ENCODE measurements at regions not wholly inside any gene's neighbourhood (a gene's known extent, or its start where the extent isn't known, plus 50 kb on each side); places are given as distances from the start of the nearest gene placed in this dataset.

GRCh38 chr10:71133710-71134686, 78.4 kb upstream of the UNC5B start:
- Histone ChIP-seq H2AFZ (ENCODE audit: low read length) (no peak overlapping the region), H3K27me3 (ENCODE audit: low read length) (no peaks in the 10 kb centered on the region), H3K36me3 (ENCODE audit: insufficient read depth, low read length) (no peaks in the 10 kb centered on the region), H4K20me1 (ENCODE audit: insufficient read depth, low read depth, low read length) (no peaks in the 10 kb centered on the region), H3K4me3 (ENCODE audit: low read length) (no peak overlapping the region), H3K79me2 (ENCODE audit: low read length) (no peaks in the 10 kb centered on the region), H3K9me2 (replicated peaks; ENCODE audit: insufficient read depth, low read length) (no peaks in the 10 kb centered on the region), H3K9ac (ENCODE audit: low read length) (no peak overlapping the region), H3K27ac (ENCODE audit: low read length) (no peak overlapping the region), H3K4me2 (ENCODE audit: low read depth, low read length, poor library complexity, severe bottlenecking) (no peak overlapping the region), H3K4me1 (ENCODE audit: low read length) (no peaks in the 10 kb centered on the region), H3K9me3 (ENCODE audit: low read length) (no peaks in the 10 kb centered on the region)
- no peak for DNase-seq

- Histone ChIP-seq H2AFZ (ENCODE audit: low read length) (no peak overlapping the region), H3K9ac (ENCODE audit: low read length) (no peak overlapping the region), H3K9me2 (replicated peaks; ENCODE audit: insufficient read depth, low read length) (no peaks in the 10 kb centered on the region), H3K36me3 (ENCODE audit: insufficient read depth, low read length) (no peaks in the 10 kb centered on the region), H4K20me1 (ENCODE audit: insufficient read depth, low read depth, low read length) (no peaks in the 10 kb centered on the region), H3K9me3 (ENCODE audit: low read length) (no peaks in the 10 kb centered on the region), H3K4me3 (ENCODE audit: low read length) (no peak overlapping the region), H3K27me3 (ENCODE audit: low read length) (no peaks in the 10 kb centered on the region), H3K4me1 (ENCODE audit: low read length) (no peaks in the 10 kb centered on the region), H3K4me2 (ENCODE audit: low read depth, low read length, poor library complexity, severe bottlenecking) (no peak overlapping the region), H3K79me2 (ENCODE audit: low read length) (no peaks in the 10 kb centered on the region), H3K27ac (ENCODE audit: low read length) (no peak overlapping the region)
- no peak for DNase-seq
Observed at GRCh38 chr10:71134732-71135211, 77.6 kb upstream of the UNC5B start.

- Histone ChIP-seq H3K9me3 (ENCODE audit: low read length) (no peaks in the 10 kb centered on the region), H3K79me2 (ENCODE audit: low read length) (no peaks in the 10 kb centered on the region), H3K9me2 (replicated peaks; ENCODE audit: insufficient read depth, low read length) (no peaks in the 10 kb centered on the region), H3K4me2 (ENCODE audit: low read depth, low read length, poor library complexity, severe bottlenecking) (no peak overlapping the region), H2AFZ (ENCODE audit: low read length) (no peak overlapping the region), H3K4me1 (ENCODE audit: low read length) (no peaks in the 10 kb centered on the region), H3K4me3 (ENCODE audit: low read length) (no peak overlapping the region), H3K27me3 (ENCODE audit: low read length) (no peaks in the 10 kb centered on the region), H3K27ac (ENCODE audit: low read length) (no peak overlapping the region), H3K9ac (ENCODE audit: low read length) (no peak overlapping the region), H3K36me3 (ENCODE audit: insufficient read depth, low read length) (no peaks in the 10 kb centered on the region), H4K20me1 (ENCODE audit: insufficient read depth, low read depth, low read length) (no peaks in the 10 kb centered on the region)
- DNase-seq = no peak
Observed at GRCh38 chr10:71135236-71135635, 77.1 kb upstream of the UNC5B start.

- Histone ChIP-seq H3K9me3 (ENCODE audit: low read length) (no peaks in the 10 kb centered on the region), H2AFZ (ENCODE audit: low read length) (no peak overlapping the region), H3K36me3 (ENCODE audit: insufficient read depth, low read length) (no peaks in the 10 kb centered on the region), H4K20me1 (ENCODE audit: insufficient read depth, low read depth, low read length) (no peaks in the 10 kb centered on the region), H3K27me3 (ENCODE audit: low read length) (no peaks in the 10 kb centered on the region), H3K9ac (ENCODE audit: low read length) (no peak overlapping the region), H3K4me2 (ENCODE audit: low read depth, low read length, poor library complexity, severe bottlenecking) (no peak overlapping the region), H3K9me2 (replicated peaks; ENCODE audit: insufficient read depth, low read length) (no peaks in the 10 kb centered on the region), H3K27ac (ENCODE audit: low read length) (no peak overlapping the region), H3K4me3 (ENCODE audit: low read length) (no peak overlapping the region), H3K79me2 (ENCODE audit: low read length) (no peaks in the 10 kb centered on the region), H3K4me1 (ENCODE audit: low read length) (no peaks in the 10 kb centered on the region)
- DNase-seq = no peak
Observed at GRCh38 chr10:71136036-71136721, 76.2 kb upstream of the UNC5B start.

- H3K27me3 ChIP-seq (ENCODE audit: low read length) = no peaks in the 10 kb centered on the region
- H3K4me2 ChIP-seq (ENCODE audit: low read depth, low read length, poor library complexity, severe bottlenecking) = no peak overlapping the region
- no peak overlapping the region for H3K9ac ChIP-seq (ENCODE audit: low read length)
- no peaks in the 10 kb centered on the region for H4K20me1 ChIP-seq (ENCODE audit: insufficient read depth, low read depth, low read length)
- no peaks in the 10 kb centered on the region for H3K4me1 ChIP-seq (ENCODE audit: low read length)
- H3K36me3 ChIP-seq (ENCODE audit: insufficient read depth, low read length) = no peaks in the 10 kb centered on the region
- no peak overlapping the region for H3K4me3 ChIP-seq (ENCODE audit: low read length)
- DNase-seq = no peak
- no peaks in the 10 kb centered on the region for H3K9me3 ChIP-seq (ENCODE audit: low read length)
- no peak overlapping the region for H3K27ac ChIP-seq (ENCODE audit: low read length)
- H3K9me2 ChIP-seq (replicated peaks; ENCODE audit: insufficient read depth, low read length) = no peaks in the 10 kb centered on the region
- no peaks in the 10 kb centered on the region for H3K79me2 ChIP-seq (ENCODE audit: low read length)
- H2AFZ ChIP-seq (ENCODE audit: low read length) = no peak overlapping the region
Observed at GRCh38 chr10:71137701-71138100, 74.7 kb upstream of the UNC5B start.

- Histone ChIP-seq H3K9ac (ENCODE audit: low read length) (no peak overlapping the region), H3K4me2 (ENCODE audit: low read depth, low read length, poor library complexity, severe bottlenecking) (no peak overlapping the region), H3K9me3 (ENCODE audit: low read length) (no peaks in the 10 kb centered on the region)
Observed at GRCh38 chr10:71138166-71138830, 74.1 kb upstream of the UNC5B start.

GRCh38 chr10:71141528-71141927, 70.8 kb upstream of the UNC5B start:
- Histone ChIP-seq H3K9me2 (replicated peaks; ENCODE audit: insufficient read depth, low read length) (no peaks in the 10 kb centered on the region), H3K4me1 (ENCODE audit: low read length) (no peaks in the 10 kb centered on the region), H3K27ac (ENCODE audit: low read length) (no peak overlapping the region), H3K4me3 (ENCODE audit: low read length) (no peak overlapping the region), H3K9ac (ENCODE audit: low read length) (no peak overlapping the region), H3K27me3 (ENCODE audit: low read length) (no peaks in the 10 kb centered on the region), H3K9me3 (ENCODE audit: low read length) (no peaks in the 10 kb centered on the region), H4K20me1 (ENCODE audit: insufficient read depth, low read depth, low read length) (no peaks in the 10 kb centered on the region), H2AFZ (ENCODE audit: low read length) (no peak overlapping the region), H3K79me2 (ENCODE audit: low read length) (no peaks in the 10 kb centered on the region), H3K36me3 (ENCODE audit: insufficient read depth, low read length) (no peaks in the 10 kb centered on the region), H3K4me2 (ENCODE audit: low read depth, low read length, poor library complexity, severe bottlenecking) (no peak overlapping the region)
- no peak for DNase-seq

More at GRCh38 chr10:71138166-71138830, 74.1 kb upstream of the UNC5B start:
- H2AFZ ChIP-seq (ENCODE audit: low read length) = no peak overlapping the region
- DNase-seq = no peak
- H3K36me3 ChIP-seq (ENCODE audit: insufficient read depth, low read length) = no peaks in the 10 kb centered on the region
- H3K27me3 ChIP-seq (ENCODE audit: low read length) = no peaks in the 10 kb centered on the region
- no peaks in the 10 kb centered on the region for H3K4me1 ChIP-seq (ENCODE audit: low read length)
- H3K9me2 ChIP-seq (replicated peaks; ENCODE audit: insufficient read depth, low read length) = no peaks in the 10 kb centered on the region
- no peaks in the 10 kb centered on the region for H4K20me1 ChIP-seq (ENCODE audit: insufficient read depth, low read depth, low read length)
- no peak overlapping the region for H3K4me3 ChIP-seq (ENCODE audit: low read length)
- H3K27ac ChIP-seq (ENCODE audit: low read length) = no peak overlapping the region
- no peaks in the 10 kb centered on the region for H3K79me2 ChIP-seq (ENCODE audit: low read length)

- DNase-seq = no peak
- Histone ChIP-seq H3K4me1 (ENCODE audit: low read length) (no peaks in the 10 kb centered on the region), H3K4me2 (ENCODE audit: low read depth, low read length, poor library complexity, severe bottlenecking) (no peak overlapping the region), H2AFZ (ENCODE audit: low read length) (no peak overlapping the region), H4K20me1 (ENCODE audit: insufficient read depth, low read depth, low read length) (no peaks in the 10 kb centered on the region), H3K27ac (ENCODE audit: low read length) (no peak overlapping the region), H3K9me2 (replicated peaks; ENCODE audit: insufficient read depth, low read length) (no peaks in the 10 kb centered on the region), H3K79me2 (ENCODE audit: low read length) (no peaks in the 10 kb centered on the region), H3K4me3 (ENCODE audit: low read length) (no peak overlapping the region), H3K27me3 (ENCODE audit: low read length) (no peaks in the 10 kb centered on the region), H3K9me3 (ENCODE audit: low read length) (no peaks in the 10 kb centered on the region), H3K9ac (ENCODE audit: low read length) (no peak overlapping the region), H3K36me3 (ENCODE audit: insufficient read depth, low read length) (no peaks in the 10 kb centered on the region)
Observed at GRCh38 chr10:71143170-71143569, 69.2 kb upstream of the UNC5B start.

Data from Karpas-422 (cell line).